T-cell (primary cell): ENCODE measurements at regions not wholly inside any gene's neighbourhood (a gene's known extent, or its start where the extent isn't known, plus 50 kb on each side); places are given as distances from the start of the nearest gene placed in this dataset.

ENCODE experiments used
- ATAC-seq, 4 experiments: fragments of 200-7000 bp in 3 of 4; fragments of 150-1000 bp in 1 of 4; cut with Tn5 transposase; replicated peaks in 1 of 4; 1 replicate in 3 of 4; 2 replicates in 1 of 4; pipeline ENCODE4 v1.10.0; 2021; ENCODE audit warnings: moderate library complexity in 3 of 4, mild to moderate bottlenecking in 2 of 4, moderate number of reproducible peaks in 1 of 4
- CTCF ChIA-PET, 2 donors: fragments of 300-600 bp; sonication (Branson Sonifier 250); formaldehyde crosslinking; loops; one replicate each; lab custom pipeline; 2022; ENCODE audit warnings: antibody characterized with exemption in 2 of 2; lab: Charles Lee
- POLR2A ChIA-PET, 2 donors: fragments of 300-600 bp; sonication (Branson Sonifier 250); formaldehyde crosslinking; loops; one replicate each; lab custom pipeline; 2022; ENCODE audit warnings: antibody characterized with exemption in 2 of 2; lab: Charles Lee
- DNase-seq, 35 experiments: peaks; one replicate each; pipeline versions ENCODE4 v3.0.0 to v3.0.0-alpha.2; 2013 to 2023
- H3K27ac ChIP-seq: one replicate; pipeline ENCODE4 v1.5.1; 2013; ENCODE audit warnings: low read length
- H3K27me3 ChIP-seq, 2 experiments: replicated peaks in 1 of 2; 1 replicate in 1 of 2; 2 replicates in 1 of 2; pipeline versions ENCODE4 v1.6.1 to v1.7.0; 2013; ENCODE audit warnings: low read length in 1 of 2, mixed read lengths in 1 of 2; ENCODE audit not compliant: control insufficient read depth in 2 of 2, insufficient read depth in 2 of 2; ENCODE audit errors: extremely low read depth in 1 of 2
- H3K36me3 ChIP-seq, 2 donors: 1 replicate in 1 of 2; 2 replicates in 1 of 2; pipeline versions ENCODE4 v1.6.1 to v1.7.0; 2013; ENCODE audit warnings: low read length in 1 of 2; ENCODE audit not compliant: control insufficient read depth in 2 of 2, insufficient read depth in 1 of 2; ENCODE audit errors: extremely low read depth in 1 of 2
- H3K4me1 ChIP-seq, 2 experiments: 1 replicate in 1 of 2; 2 replicates in 1 of 2; pipeline versions ENCODE4 v1.6.1 to v1.7.0; 2013; ENCODE audit warnings: low read length in 2 of 2, mixed read lengths in 1 of 2; ENCODE audit not compliant: insufficient read depth in 2 of 2, control insufficient read depth in 1 of 2; ENCODE audit errors: extremely low read depth in 1 of 2
- H3K4me3 ChIP-seq, 2 donors: 1 replicate in 1 of 2; 2 replicates in 1 of 2; pipeline versions ENCODE4 v1.5.1 to v1.7.0; 2013; ENCODE audit warnings: mild to moderate bottlenecking in 2 of 2, low read length in 1 of 2, moderate library complexity in 1 of 2; ENCODE audit not compliant: control insufficient read depth in 1 of 2; ENCODE audit errors: extremely low read depth in 1 of 2
- H3K9me3 ChIP-seq: 2 replicates; pipeline ENCODE4 v1.7.0; 2013
- H3K27ac Mint-ChIP-seq, 2 donors: one replicate each; pipeline ENCODE4 v1.8.0; 2020 to 2021; ENCODE audit warnings: mild to moderate bottlenecking in 2 of 2, mixed read lengths in 2 of 2
- H3K27me3 Mint-ChIP-seq, 2 donors: one replicate each; pipeline ENCODE4 v1.8.0; 2021 to 2022; ENCODE audit warnings: mixed read lengths in 2 of 2
- H3K36me3 Mint-ChIP-seq: one replicate; pipeline ENCODE4 v1.8.0; 2021; ENCODE audit warnings: mixed read lengths
- H3K4me1 Mint-ChIP-seq, 3 donors: one replicate each; pipeline ENCODE4 v1.8.0; 2020 to 2022; ENCODE audit warnings: mixed read lengths in 3 of 3, mild to moderate bottlenecking in 1 of 3
- H3K4me3 Mint-ChIP-seq, 3 donors: one replicate each; pipeline ENCODE4 v1.8.0; 2020 to 2022; ENCODE audit warnings: mild to moderate bottlenecking in 3 of 3, mixed read lengths in 3 of 3, moderate library complexity in 3 of 3
- H3K9me3 Mint-ChIP-seq, 3 donors: one replicate each; pipeline ENCODE4 v1.8.0; 2020 to 2022; ENCODE audit warnings: mixed read lengths in 3 of 3
- WGBS: methylation state at CpG from one replicate; pipeline ENCODE4 v1.1.5; 2013; ENCODE audit warnings: missing lambda C conversion rate; ENCODE audit not compliant: insufficient coverage; 5-methylcytosine and 5-hydroxymethylcytosine counted together

DNA sequence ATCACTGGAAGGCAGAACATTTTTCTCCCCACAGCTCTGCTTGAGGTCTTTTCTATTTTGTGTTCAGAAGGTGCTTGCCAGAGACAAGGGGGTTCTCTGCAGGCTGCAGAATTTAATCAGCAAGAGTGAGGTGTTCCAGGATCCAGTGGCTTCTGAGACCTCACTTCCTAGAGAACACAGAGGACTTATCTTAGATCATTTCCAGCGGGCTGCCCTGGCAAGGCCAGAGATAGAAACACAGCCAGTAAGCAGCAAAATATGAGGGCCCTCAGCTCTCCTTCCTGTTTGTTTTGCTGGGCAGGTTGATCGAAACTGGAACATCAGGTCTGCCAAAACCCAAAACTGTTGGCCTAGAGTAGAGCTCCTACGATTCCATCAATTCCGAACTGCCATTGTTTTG is 187.3 kb downstream of the DIRAS2 start:
- Mint-ChIP-seq H3K27me3 (peaks cover 1 to 18% of the 10 kb centered on the region in 2 donors), H3K27ac (no peak overlapping the region), H3K36me3 (no peaks in the 10 kb centered on the region), H3K4me3 (no peak overlapping the region), H3K4me1 (no peaks in the 10 kb centered on the region), H3K9me3 (peaks cover 0 to 7% (median 3%) of the 10 kb centered on the region in 3 donors)
- Histone ChIP-seq H3K27me3 (peaks cover 0 to 6% of the 10 kb centered on the region in 2 experiments), H3K36me3 (no peaks in the 10 kb centered on the region), H3K9me3 (no peaks in the 10 kb centered on the region), H3K27ac (no peak overlapping the region), H3K4me1 (no peaks in the 10 kb centered on the region), H3K4me3 (no peak overlapping the region)
- DNase-seq (no peak), ATAC-seq (no peak)
- 88% methylated on average over 2 of the region's 4 CpGs for whole genome bisulfite sequencing
- CTCF ChIA-PET, result no interaction called here
- POLR2A ChIA-PET, result no interaction called here

DNA sequence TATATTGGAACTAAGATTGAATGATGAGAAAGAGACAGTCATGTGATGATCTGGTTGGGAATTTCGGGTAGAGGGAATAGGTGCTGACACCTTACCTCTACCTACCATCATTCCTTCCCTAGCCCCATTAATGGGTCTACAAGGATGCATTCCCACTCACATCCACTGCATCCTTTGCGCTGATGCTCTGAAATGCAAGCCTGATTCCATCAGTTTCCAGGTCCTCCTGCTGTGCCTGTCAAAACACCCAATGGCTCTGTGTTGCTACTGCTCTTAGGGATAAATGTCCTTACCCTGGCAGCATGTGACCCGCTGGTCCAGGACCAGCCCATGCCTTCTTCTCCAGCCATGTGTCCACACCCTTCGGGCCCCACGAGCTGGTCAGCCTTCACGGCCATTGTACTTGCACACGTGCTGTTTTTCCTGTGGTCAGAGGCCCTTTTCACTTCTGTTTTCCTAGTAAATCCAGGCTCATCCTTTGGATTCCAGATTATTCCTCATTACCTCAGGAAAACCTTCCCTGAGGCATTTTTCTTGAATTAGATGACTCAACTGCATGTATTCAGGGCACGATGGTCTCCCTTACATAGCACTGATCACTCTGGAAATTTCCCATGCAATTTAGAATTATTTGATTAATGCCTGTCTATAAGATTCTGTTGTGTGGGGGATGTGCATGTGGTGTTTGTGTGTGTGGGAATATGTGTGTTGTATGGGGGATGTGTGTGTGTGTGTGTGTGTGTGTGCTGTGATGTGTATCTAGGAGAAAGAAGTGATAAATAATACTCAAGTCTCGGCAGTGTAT is 185.0 kb downstream of the DIRAS2 start:
- Histone ChIP-seq H3K9me3 (no peaks in the 10 kb centered on the region), H3K4me1 (no peaks in the 10 kb centered on the region), H3K4me3 (no peak overlapping the region), H3K27me3 (peaks cover 0 to 6% of the 10 kb centered on the region in 2 experiments), H3K36me3 (no peaks in the 10 kb centered on the region), H3K27ac (no peak overlapping the region)
- ChIA-PET POLR2A (no interaction called here), CTCF (no interaction called here)
- Mint-ChIP-seq H3K4me3 (no peak overlapping the region), H3K27ac (no peak overlapping the region), H3K4me1 (no peaks in the 10 kb centered on the region), H3K27me3 (peaks cover 1 to 12% of the 10 kb centered on the region in 2 donors), H3K36me3 (no peaks in the 10 kb centered on the region), H3K9me3 (peaks cover 0 to 7% (median 3%) of the 10 kb centered on the region in 3 donors)
- DNase-seq, result no peak
- WGBS, result 85% methylated on average over 6 of the region's 9 CpGs
- ATAC-seq, result no peak

DNA sequence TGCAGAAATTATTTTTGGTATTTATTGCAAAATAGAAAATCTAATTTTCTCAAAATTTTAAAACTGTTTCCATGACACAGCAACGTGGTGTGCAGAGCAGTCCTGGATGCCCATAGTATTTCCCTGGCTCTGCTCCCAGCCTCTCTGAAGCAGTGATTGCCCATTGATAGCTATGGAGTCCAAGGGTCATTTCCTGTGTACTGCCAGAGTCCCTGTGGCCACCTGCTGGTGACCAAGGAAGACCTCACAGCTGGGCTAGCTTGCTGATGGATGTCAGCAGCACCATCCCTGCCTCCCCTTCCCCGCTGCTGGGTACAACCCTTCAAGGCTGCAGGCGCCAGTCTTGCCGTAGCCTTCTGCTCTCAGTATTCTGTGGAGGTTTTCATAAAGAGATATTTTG is 184.1 kb downstream of the DIRAS2 start:
- no peak overlapping the region for H3K4me3 Mint-ChIP-seq
- WGBS, result 94% methylated on average over 2 of the region's 4 CpGs
- no peaks in the 10 kb centered on the region for H3K4me1 ChIP-seq
- H3K27me3 ChIP-seq, result peaks cover 0 to 6% of the 10 kb centered on the region in 2 experiments
- H3K27ac Mint-ChIP-seq, result no peak overlapping the region
- H3K4me3 ChIP-seq, result no peak overlapping the region
- POLR2A ChIA-PET, result no interaction called here
- DNase-seq (no peak), ATAC-seq (no peak)
- peaks cover 4 to 12% of the 10 kb centered on the region in 2 donors for H3K27me3 Mint-ChIP-seq
- CTCF ChIA-PET, result no interaction called here
- no peaks in the 10 kb centered on the region for H3K4me1 Mint-ChIP-seq
- no peaks in the 10 kb centered on the region for H3K9me3 ChIP-seq
- H3K9me3 Mint-ChIP-seq, result peaks cover 0 to 7% (median 3%) of the 10 kb centered on the region in 3 donors
- no peaks in the 10 kb centered on the region for H3K36me3 ChIP-seq
- H3K27ac ChIP-seq, result no peak overlapping the region
- no peaks in the 10 kb centered on the region for H3K36me3 Mint-ChIP-seq

DNA sequence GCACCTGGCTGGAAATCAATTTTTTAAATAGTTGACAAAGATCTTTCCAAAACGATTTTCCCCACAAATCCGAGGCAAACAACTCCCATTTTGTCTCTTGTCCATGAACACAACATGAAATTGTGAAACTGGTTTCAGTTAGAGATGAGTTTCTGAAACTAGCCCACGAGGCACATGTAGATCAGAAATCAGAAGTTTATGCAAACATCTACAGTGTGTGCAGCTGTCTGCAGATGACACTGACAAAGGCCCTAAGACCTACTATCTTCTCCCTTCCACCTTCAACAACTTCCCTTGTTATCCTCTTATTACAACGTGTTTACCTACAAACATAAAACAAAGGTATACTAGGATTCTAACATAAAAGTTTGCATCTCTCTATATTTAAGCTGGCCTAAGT is 183.3 kb downstream of the DIRAS2 start:
- ChIA-PET POLR2A (no interaction called here), CTCF (interaction anchor here in 1 of 2 donors (0.6 to 0.7 kb wide), 2 partner anchors 14 to 212 kb away, joined by 3 to 4 read pairs; no protein-coding TSS in a partner anchor)
- H3K4me1 Mint-ChIP-seq, result no peaks in the 10 kb centered on the region
- Histone ChIP-seq H3K4me3 (no peak overlapping the region), H3K4me1 (no peaks in the 10 kb centered on the region), H3K9me3 (no peaks in the 10 kb centered on the region), H3K36me3 (no peaks in the 10 kb centered on the region), H3K27me3 (peaks cover 0 to 9% of the 10 kb centered on the region in 2 experiments), H3K27ac (no peak overlapping the region)
- H3K36me3 Mint-ChIP-seq, result no peaks in the 10 kb centered on the region
- DNase-seq (no peak), ATAC-seq (no peak)
- WGBS, result no CpG with 5 or more reads among the region's 4 CpGs
- H3K27me3 Mint-ChIP-seq, result peaks cover 4 to 12% of the 10 kb centered on the region in 2 donors
- no peak overlapping the region for H3K27ac Mint-ChIP-seq
- peaks cover 0 to 3% (median 3%) of the 10 kb centered on the region in 3 donors for H3K9me3 Mint-ChIP-seq
- H3K4me3 Mint-ChIP-seq, result no peak overlapping the region

DNA sequence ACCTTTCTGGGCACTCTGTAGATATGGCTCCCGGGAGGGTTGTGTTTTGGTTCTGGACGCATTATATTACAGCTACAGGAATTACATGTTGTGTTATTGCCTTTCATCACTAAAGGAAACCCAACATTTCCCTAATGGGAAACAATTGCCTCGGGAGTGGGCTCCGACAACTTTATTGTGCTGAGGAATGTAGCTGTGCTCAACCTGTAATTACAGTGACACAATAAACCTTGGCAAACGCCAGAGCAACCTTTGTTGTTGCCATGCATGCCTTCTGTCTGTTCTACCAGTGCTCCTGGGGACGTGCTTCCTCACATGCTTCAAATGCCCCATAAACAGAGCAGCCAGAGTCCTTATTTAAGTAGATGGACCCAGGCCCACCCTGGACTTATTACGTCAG is 182.4 kb downstream of the DIRAS2 start:
- ATAC-seq, result no peak
- ChIA-PET POLR2A (no interaction called here), CTCF (no interaction called here)
- Histone ChIP-seq H3K9me3 (no peaks in the 10 kb centered on the region), H3K36me3 (no peaks in the 10 kb centered on the region), H3K27me3 (peaks cover 0 to 9% of the 10 kb centered on the region in 2 experiments), H3K4me1 (no peaks in the 10 kb centered on the region), H3K27ac (no peak overlapping the region), H3K4me3 (no peak overlapping the region)
- H3K27ac Mint-ChIP-seq, result no peak overlapping the region
- DNase-seq, result no peak
- H3K9me3 Mint-ChIP-seq, result peaks cover 0 to 3% (median 0%) of the 10 kb centered on the region in 3 donors
- WGBS, result 72% methylated on average over 4 of the region's 7 CpGs
- peaks cover 4 to 12% of the 10 kb centered on the region in 2 donors for H3K27me3 Mint-ChIP-seq
- H3K4me3 Mint-ChIP-seq, result no peak overlapping the region
- no peaks in the 10 kb centered on the region for H3K36me3 Mint-ChIP-seq
- H3K4me1 Mint-ChIP-seq, result no peaks in the 10 kb centered on the region

DNA sequence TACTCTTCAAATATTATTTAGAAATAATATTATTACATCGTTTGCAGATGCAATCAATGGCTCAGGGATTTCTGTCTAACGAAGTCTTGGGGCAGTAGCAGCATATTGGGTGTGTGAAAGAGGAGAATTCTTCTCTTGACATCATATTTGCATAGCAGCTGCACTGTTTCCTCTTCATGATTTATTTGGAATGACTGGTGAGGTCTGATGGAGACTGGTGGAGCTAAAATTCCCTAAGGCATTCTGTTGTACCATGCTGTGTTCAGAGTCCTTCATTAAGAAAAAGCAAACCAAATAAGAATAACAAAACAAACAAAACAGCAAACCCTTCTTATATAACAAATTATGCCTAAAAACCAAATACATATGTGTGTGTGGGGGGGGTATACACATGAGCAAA is 177.6 kb downstream of the DIRAS2 start:
- Mint-ChIP-seq H3K27ac (no peak overlapping the region), H3K4me1 (no peaks in the 10 kb centered on the region), H3K27me3 (peaks cover 2 to 3% of the 10 kb centered on the region in 2 donors), H3K36me3 (no peaks in the 10 kb centered on the region), H3K9me3 (no peaks in the 10 kb centered on the region), H3K4me3 (no peak overlapping the region)
- no peak overlapping the region for H3K4me3 ChIP-seq
- CTCF ChIA-PET, result no interaction called here
- POLR2A ChIA-PET, result no interaction called here
- H3K27ac ChIP-seq, result no peak overlapping the region
- peaks cover 0 to 6% of the 10 kb centered on the region in 2 experiments for H3K27me3 ChIP-seq
- no peaks in the 10 kb centered on the region for H3K4me1 ChIP-seq
- ATAC-seq (no peak), DNase-seq (no peak)
- H3K36me3 ChIP-seq, result no peaks in the 10 kb centered on the region
- WGBS, result no CpG with 5 or more reads among the region's 2 CpGs
- H3K9me3 ChIP-seq, result no peaks in the 10 kb centered on the region
